ENCODE measurements at regions not wholly inside any gene's neighbourhood (a gene's known extent, or its start where the extent isn't known, plus 50 kb on each side); places are given as distances from the start of the nearest gene placed in this dataset.
A peak's percentile ranks its signal among the peaks of the same experiment; 100 is the strongest.

- Histone ChIP-seq H3K79me2 (replicated peaks; ENCODE audit: insufficient read depth, low read length) (no peaks in the 10 kb centered on the region), H3K9me2 (ENCODE audit: insufficient read depth, low read length) (no peaks in the 10 kb centered on the region), H2AFZ (ENCODE audit: low read depth, low read length) (no peak overlapping the region), H3K27ac (ENCODE audit: low read length) (no peak overlapping the region), H4K20me1 (ENCODE audit: insufficient read depth) (no peaks in the 10 kb centered on the region), H3K4me3 (ENCODE audit: low read length) (no peak overlapping the region), H3K9me3 (ENCODE audit: low read length) (no peaks in the 10 kb centered on the region), H3K4me2 (ENCODE audit: low read length) (no peak overlapping the region), H3F3A (ENCODE audit: insufficient read depth, low read length, poor library complexity, severe bottlenecking) (no peaks in the 10 kb centered on the region), H3K9ac (ENCODE audit: low read length) (no peak overlapping the region), H3K27me3 (ENCODE audit: insufficient read depth, low read depth, low read length) (no peaks in the 10 kb centered on the region), H3K36me3 (ENCODE audit: insufficient read depth, low read length) (no peaks in the 10 kb centered on the region)
- no peak for TF ChIP-seq MXI1 (conservative IDR thresholded peaks at IDR 0.05; ENCODE audit: poor library complexity, severe bottlenecking)
- TF ChIP-seq SMC3 (conservative IDR thresholded peaks at IDR 0.05; ENCODE audit: poor library complexity) = no peak
These were observed 365.7 kb upstream of the EPHA7 start for GRCh38 chr6:93784794-93785693.

GRCh38 chr6:93779086-93779841 is 359.9 kb upstream of the EPHA7 start:
- no peaks in the 10 kb centered on the region for H3F3A ChIP-seq (ENCODE audit: insufficient read depth, low read length, poor library complexity, severe bottlenecking)
- H3K79me2 ChIP-seq (replicated peaks; ENCODE audit: insufficient read depth, low read length) = no peaks in the 10 kb centered on the region
- TF ChIP-seq SMC3 (conservative IDR thresholded peaks at IDR 0.05; ENCODE audit: poor library complexity) (no peak), TAF1 (IDR thresholded peaks at IDR 0.05; ENCODE audit: low read depth) (no peak), REST (IDR thresholded peaks at IDR 0.05; ENCODE audit: borderline replicate concordance) (no peak), MXI1 (conservative IDR thresholded peaks at IDR 0.05; ENCODE audit: poor library complexity, severe bottlenecking) (no peak), EZH2 (IDR thresholded peaks at IDR 0.05; ENCODE audit: borderline replicate concordance, insufficient read depth, low read length, poor library complexity, severe bottlenecking) (no peak), POLR2AphosphoS5 (IDR thresholded peaks at IDR 0.05) (no peak), RAD21 (conservative IDR thresholded peaks at IDR 0.05) (peak; percentile 19)
- TF ChIP-seq, protein P1, sequence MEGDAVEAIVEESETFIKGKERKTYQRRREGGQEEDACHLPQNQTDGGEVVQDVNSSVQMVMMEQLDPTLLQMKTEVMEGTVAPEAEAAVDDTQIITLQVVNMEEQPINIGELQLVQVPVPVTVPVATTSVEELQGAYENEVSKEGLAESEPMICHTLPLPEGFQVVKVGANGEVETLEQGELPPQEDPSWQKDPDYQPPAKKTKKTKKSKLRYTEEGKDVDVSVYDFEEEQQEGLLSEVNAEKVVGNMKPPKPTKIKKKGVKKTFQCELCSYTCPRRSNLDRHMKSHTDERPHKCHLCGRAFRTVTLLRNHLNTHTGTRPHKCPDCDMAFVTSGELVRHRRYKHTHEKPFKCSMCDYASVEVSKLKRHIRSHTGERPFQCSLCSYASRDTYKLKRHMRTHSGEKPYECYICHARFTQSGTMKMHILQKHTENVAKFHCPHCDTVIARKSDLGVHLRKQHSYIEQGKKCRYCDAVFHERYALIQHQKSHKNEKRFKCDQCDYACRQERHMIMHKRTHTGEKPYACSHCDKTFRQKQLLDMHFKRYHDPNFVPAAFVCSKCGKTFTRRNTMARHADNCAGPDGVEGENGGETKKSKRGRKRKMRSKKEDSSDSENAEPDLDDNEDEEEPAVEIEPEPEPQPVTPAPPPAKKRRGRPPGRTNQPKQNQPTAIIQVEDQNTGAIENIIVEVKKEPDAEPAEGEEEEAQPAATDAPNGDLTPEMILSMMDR (IDR thresholded peaks at IDR 0.05; ENCODE audit: poor library complexity, severe bottlenecking) = peak; percentile 12
- H3K27me3 ChIP-seq (ENCODE audit: insufficient read depth, low read depth, low read length) = no peaks in the 10 kb centered on the region
- no peaks in the 10 kb centered on the region for H3K36me3 ChIP-seq (ENCODE audit: insufficient read depth, low read length)
- H3K4me3 ChIP-seq (ENCODE audit: low read length) = no peak overlapping the region
- no peaks in the 10 kb centered on the region for H3K9me2 ChIP-seq (ENCODE audit: insufficient read depth, low read length)
- no peak overlapping the region for H2AFZ ChIP-seq (ENCODE audit: low read depth, low read length)
- H3K27ac ChIP-seq (ENCODE audit: low read length) = no peak overlapping the region
- no peak overlapping the region for H3K9ac ChIP-seq (ENCODE audit: low read length)
- H3K4me2 ChIP-seq (ENCODE audit: low read length) = no peak overlapping the region
- H4K20me1 ChIP-seq (ENCODE audit: insufficient read depth) = no peaks in the 10 kb centered on the region
- no peaks in the 10 kb centered on the region for H3K9me3 ChIP-seq (ENCODE audit: low read length)

Data from neural cell (in vitro differentiated cells).